Panc1 (cell line): ENCODE measurements at regions not wholly inside any gene's neighbourhood (a gene's known extent, or its start where the extent isn't known, plus 50 kb on each side); places are given as distances from the start of the nearest gene placed in this dataset.

Experiments used
- CTCF ChIP-seq: fragments of 450-650 bp; IDR thresholded peaks from 2 replicates; pipeline ENCODE4 v1.5.1; 2017; ENCODE audit warnings: mild to moderate bottlenecking
- POLR2AphosphoS5 ChIP-seq: IDR thresholded peaks from 2 replicates; pipeline ENCODE4 v1.6.1; 2012; ENCODE audit warnings: mild to moderate bottlenecking, low read depth, low read length, moderate library complexity
- TCF7L2 ChIP-seq: IDR thresholded peaks from 2 replicates; pipeline ENCODE4 v1.6.1; 2011; ENCODE audit warnings: mild to moderate bottlenecking, low read depth, low read length, inconsistent platforms
- TF ChIP-seq, protein P1 (sequence below), 2 experiments: IDR thresholded peaks; 2 replicates each; pipeline ENCODE4 v1.6.1; 2011 to 2012; ENCODE audit warnings: low read depth in 2 of 2, control low read depth in 1 of 2, low read length in 1 of 2, mild to moderate bottlenecking in 1 of 2, moderate library complexity in 1 of 2; ENCODE audit not compliant: insufficient read depth in 1 of 2

GRCh38 chr6:132161283-132161682, 210.1 kb upstream of the CCN2 start:
- TF ChIP-seq CTCF (peak; percentile 72), POLR2AphosphoS5 (no peak), TCF7L2 (no peak)
- TF ChIP-seq, protein P1, sequence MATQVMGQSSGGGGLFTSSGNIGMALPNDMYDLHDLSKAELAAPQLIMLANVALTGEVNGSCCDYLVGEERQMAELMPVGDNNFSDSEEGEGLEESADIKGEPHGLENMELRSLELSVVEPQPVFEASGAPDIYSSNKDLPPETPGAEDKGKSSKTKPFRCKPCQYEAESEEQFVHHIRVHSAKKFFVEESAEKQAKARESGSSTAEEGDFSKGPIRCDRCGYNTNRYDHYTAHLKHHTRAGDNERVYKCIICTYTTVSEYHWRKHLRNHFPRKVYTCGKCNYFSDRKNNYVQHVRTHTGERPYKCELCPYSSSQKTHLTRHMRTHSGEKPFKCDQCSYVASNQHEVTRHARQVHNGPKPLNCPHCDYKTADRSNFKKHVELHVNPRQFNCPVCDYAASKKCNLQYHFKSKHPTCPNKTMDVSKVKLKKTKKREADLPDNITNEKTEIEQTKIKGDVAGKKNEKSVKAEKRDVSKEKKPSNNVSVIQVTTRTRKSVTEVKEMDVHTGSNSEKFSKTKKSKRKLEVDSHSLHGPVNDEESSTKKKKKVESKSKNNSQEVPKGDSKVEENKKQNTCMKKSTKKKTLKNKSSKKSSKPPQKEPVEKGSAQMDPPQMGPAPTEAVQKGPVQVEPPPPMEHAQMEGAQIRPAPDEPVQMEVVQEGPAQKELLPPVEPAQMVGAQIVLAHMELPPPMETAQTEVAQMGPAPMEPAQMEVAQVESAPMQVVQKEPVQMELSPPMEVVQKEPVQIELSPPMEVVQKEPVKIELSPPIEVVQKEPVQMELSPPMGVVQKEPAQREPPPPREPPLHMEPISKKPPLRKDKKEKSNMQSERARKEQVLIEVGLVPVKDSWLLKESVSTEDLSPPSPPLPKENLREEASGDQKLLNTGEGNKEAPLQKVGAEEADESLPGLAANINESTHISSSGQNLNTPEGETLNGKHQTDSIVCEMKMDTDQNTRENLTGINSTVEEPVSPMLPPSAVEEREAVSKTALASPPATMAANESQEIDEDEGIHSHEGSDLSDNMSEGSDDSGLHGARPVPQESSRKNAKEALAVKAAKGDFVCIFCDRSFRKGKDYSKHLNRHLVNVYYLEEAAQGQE (IDR thresholded peaks at IDR 0.05; ENCODE audit: insufficient read depth in 1 of 2, low read depth in 2 of 2, low read length in 1 of 2), result no peak
